ENCODE measurements at regions not wholly inside any gene's neighbourhood (a gene's known extent, or its start where the extent isn't known, plus 50 kb on each side); places are given as distances from the start of the nearest gene placed in this dataset.

DNA sequence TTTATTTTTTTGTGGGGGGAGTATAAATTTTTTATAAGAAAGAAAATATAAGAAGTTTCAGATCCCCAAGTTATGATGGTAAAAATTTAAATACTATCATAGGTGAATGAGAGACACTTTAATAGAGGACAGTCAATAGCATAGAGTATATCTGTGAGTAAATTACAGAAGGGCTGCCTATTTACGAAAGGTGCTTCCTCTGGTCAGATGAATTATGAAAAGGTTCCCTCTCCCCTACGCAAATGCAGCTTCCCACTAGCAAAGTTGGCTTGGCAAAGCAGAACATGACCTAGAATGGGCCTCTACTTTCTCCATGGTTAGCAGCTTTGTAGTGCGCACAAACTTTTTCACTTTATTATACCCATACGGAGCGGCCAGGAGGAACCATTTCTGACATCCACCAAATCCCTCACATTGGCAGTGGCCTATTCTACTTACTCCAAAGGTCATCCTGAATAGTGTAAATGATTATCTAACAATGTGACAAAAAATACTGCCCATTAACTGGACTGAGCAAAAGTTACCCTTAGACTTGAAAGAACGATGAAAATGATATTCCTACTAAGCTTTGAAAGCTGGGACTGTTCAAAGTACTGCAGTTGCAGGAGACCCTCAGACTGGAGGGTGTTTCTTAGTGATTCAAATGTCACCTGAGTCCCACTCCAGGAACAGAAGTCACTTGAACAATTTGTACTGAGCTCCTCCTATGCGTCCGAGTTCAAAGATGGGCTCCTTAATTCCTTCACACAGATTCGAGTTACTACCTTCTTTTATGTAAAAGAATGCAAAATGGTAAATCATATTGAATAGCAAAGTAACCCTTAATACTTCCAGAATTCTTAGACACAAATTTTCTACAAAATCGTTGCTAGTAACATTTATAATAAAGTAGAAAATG lies 148.5 kb downstream of the NOL4 start:
- DNase-seq, result no peak

- no peak for DNase-seq
Observed at GRCh38 chr18:34061226-34061625, 163.5 kb downstream of the NOL4 start.

DNA sequence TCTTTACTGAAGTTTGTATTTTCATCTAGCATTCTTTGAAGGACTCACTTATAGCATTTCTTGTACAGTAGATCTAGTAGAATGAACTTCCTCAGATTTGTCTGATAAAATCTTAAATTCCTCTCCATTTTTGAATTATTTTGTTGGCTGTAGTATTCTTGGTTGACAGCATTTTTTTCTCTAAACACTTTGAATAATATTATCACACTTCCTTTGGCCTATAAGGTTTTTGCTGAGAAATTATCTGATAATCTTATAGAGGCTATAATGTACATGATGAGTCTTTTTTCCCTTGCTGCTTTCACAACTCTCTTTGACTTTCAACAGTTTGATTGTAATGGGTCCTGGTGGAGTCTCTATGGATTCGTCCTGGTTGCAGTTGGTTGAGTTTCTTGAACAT lies 169.5 kb downstream of the NOL4 start:
- no peak for DNase-seq

DNA sequence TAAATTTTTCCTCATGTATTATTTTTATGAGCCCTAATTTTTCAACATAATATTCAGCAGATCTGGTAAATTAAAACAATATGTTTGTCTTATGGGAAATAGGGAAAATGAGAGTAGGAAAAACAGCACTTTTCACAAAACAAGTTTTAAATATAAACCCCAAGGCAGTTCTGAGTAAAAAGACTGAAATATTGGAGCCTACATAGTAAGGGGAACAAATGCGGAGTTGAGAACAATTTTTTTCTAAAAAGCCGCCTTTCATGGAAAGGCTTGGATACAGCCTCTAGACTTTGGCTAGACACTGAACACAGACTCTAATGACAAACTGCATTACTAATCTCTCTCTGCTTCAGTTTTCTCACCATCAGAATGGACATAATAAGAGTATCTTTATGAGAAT lies 174.1 kb downstream of the NOL4 start:
- DNase-seq, result no peak

DNA sequence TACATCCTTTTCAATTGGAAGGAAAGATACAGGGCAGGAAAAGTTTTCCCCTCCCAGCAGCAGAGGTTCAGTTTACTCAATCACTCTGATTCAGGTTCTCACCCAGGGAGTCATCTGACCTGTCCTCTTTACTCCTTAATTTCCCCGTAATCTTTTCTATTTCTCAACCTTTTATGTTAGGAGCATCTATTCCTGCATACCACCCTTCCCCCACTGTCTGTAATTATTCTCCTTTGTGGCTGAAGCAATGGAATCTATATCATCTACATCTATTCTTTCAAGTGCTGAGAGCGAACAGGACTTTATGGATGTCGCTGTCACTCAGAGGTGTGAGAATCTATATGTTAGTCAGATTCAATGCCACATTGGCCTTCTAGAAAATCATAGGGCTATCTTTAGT lies 175.2 kb downstream of the NOL4 start:
- DNase-seq, result no peak

- no peak for DNase-seq
Observed at GRCh38 chr18:34048423-34048822, 176.3 kb downstream of the NOL4 start.

GRCh38 chr18:34042423-34043146 lies 182.1 kb downstream of the NOL4 start:
- no peak for DNase-seq

DNA sequence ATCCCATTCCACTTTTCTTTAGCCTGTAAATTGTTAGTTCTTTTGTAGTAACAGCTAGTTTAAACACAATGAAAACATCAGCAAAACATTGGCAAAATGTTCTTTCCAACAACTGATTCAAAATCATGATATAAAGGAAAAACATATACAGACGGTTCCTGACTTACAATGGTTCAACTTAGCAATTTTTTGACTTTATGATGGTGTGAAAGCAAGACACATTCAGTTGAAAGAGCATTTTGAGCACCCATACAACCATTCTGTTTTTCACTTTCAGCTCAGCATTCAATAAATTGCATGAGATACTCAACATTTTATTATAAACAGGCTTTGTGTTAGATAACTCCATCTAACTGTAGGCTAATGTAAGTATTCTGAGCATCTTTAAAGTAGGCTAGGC lies 185.1 kb downstream of the NOL4 start:
- no peak for DNase-seq

DNA sequence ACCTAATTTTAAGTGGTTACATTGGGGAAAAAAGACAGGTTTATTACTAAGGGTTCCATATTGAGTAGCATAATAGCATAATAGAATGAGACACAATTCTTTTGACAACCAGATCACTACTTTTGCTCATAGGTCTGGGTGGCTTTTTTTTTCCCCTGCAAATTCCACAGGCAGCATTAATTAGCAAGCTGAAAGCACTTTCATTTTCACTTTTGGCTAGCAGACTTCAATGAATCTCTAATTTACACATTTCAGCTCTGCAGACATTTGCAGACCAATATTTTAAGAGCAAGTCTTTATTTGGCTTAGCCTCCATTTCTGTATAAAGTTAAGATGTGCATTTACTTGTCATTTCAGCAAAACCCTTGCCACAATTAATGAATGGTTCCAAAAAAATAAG lies 185.5 kb downstream of the NOL4 start:
- no peak for DNase-seq

- no peak for DNase-seq
Observed at GRCh38 chr18:34038086-34038485, 186.6 kb downstream of the NOL4 start.

DNA sequence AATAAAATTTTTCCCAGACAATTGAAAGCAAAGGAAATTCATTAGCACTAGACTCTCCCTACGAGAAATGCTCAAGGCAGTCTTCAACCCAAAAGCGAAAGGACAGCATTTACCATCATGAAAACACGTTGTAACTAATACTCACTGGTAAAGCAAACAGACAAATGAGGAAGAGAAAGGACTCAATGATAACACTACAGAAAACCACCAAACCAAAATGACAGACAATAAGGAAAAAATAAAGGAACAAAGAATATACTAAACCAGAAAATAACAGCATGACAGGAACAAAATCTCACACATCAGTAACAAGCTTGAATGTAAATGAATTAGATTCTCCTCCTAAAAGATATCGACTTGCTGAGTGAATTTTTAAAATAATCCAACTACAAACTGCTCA lies 190.7 kb downstream of the NOL4 start:
- DNase-seq, result no peak

GRCh38 chr18:34031810-34032209 lies 192.9 kb downstream of the NOL4 start:
- DNase-seq, result no peak

- no peak for DNase-seq
Observed at GRCh38 chr18:34028324-34028723, 196.4 kb downstream of the NOL4 start.

GRCh38 chr18:34025191-34025801 lies 199.4 kb downstream of the NOL4 start:
- no peak for DNase-seq

- no peak for DNase-seq
Observed at GRCh38 chr18:34023471-34023870, 201.2 kb downstream of the NOL4 start.

- no peak for DNase-seq
Observed at GRCh38 chr18:34018336-34018735, 206.4 kb downstream of the NOL4 start.

- no peak for DNase-seq
Observed at GRCh38 chr18:34003687-34004086, 221.0 kb downstream of the NOL4 start.

GRCh38 chr18:34002130-34002529 lies 222.6 kb downstream of the NOL4 start:
- DNase-seq, result no peak

DNA sequence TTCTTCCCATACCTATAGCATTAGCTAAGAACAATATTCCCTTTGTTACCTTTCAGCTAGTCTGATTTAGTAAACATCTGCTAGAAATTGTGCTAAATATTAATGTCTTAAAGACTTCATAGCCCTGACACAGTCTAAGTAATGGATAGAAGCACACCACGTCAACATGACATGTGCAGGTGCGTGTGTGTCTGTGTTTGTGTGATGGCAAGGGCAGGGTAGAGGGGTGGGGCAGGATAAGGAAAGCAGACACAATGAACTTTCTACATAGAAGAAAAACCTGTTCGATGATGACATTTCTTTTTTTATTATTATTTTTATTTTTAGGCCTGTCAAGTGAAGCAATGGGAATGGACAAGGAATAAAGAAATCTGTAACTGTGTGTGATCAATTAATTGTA lies 223.3 kb downstream of the NOL4 start:
- no peak for DNase-seq

GRCh38 chr18:33987206-33987605 lies 237.5 kb downstream of the NOL4 start:
- DNase-seq, result no peak

GRCh38 chr18:33983126-33983525 lies 241.6 kb downstream of the NOL4 start:
- DNase-seq, result no peak

DNA sequence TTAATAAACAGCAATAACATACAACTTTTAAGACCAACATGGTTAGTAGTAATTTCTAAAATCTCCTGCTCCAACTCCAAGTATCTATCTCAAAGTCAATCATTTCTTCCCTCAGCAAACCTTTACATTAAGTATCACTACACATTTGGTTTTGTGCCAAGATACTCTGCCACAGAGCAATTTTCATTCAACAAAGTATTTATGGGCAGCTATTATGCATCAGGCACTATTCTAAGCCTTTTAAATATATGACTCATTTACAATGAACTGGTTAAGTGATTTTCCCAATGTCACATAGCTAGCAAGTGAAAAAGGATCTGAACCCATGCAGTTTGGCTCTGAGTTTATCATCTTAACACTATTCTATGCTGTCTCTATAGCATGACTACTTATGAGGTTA lies 264.3 kb downstream of the NOL4 start:
- no peak for DNase-seq

GRCh38 chr18:33959609-33960008 lies 265.1 kb downstream of the NOL4 start:
- no peak for DNase-seq

GRCh38 chr18:33957707-33958106 lies 267.0 kb downstream of the NOL4 start:
- DNase-seq, result no peak

Data from NCI-H2171 (cell line).